ENCODE measurements at regions not wholly inside any gene's neighbourhood (a gene's known extent, or its start where the extent isn't known, plus 50 kb on each side); places are given as distances from the start of the nearest gene placed in this dataset.

GRCh38 chr22:48876951-48877350 lies 950.7 kb downstream of the BRD1 start:
- in situ Hi-C loops (cut with HindIII; ENCODE audit: low pct_unique_long_range_greater_than_20kb, low sequenced_read_pairs): no loop called here
- no TSS peak for BruUV-seq (replicated peaks)
- Histone ChIP-seq H3K4me1 (ENCODE audit: control insufficient read depth, insufficient read depth, low read length) (no peaks in the 10 kb centered on the region), H3K27me3 (ENCODE audit: control insufficient read depth, insufficient read depth, low read length) (peaks cover 8% of the 10 kb centered on the region; the same call in 1 of the 2 replicates), H3K36me3 (ENCODE audit: control insufficient read depth, insufficient read depth, low read length) (no peaks in the 10 kb centered on the region; the same call in 1 of the 2 replicates), H3K4me3 (ENCODE audit: low read depth in 2 of 2, low read length in 2 of 2) (no peak overlapping the region), H3K9me3 (ENCODE audit: control insufficient read depth, insufficient read depth, low read depth, low read length) (no peaks in the 10 kb centered on the region), H3K27ac (ENCODE audit: low read length) (no peak overlapping the region)
- ChIA-PET CTCF (no interaction called here), POLR2A (no interaction called here)
- DNase-seq (ENCODE audit: low read depth, low spot score) (no peak), ATAC-seq (no peak)
- TF ChIP-seq, protein P1, sequence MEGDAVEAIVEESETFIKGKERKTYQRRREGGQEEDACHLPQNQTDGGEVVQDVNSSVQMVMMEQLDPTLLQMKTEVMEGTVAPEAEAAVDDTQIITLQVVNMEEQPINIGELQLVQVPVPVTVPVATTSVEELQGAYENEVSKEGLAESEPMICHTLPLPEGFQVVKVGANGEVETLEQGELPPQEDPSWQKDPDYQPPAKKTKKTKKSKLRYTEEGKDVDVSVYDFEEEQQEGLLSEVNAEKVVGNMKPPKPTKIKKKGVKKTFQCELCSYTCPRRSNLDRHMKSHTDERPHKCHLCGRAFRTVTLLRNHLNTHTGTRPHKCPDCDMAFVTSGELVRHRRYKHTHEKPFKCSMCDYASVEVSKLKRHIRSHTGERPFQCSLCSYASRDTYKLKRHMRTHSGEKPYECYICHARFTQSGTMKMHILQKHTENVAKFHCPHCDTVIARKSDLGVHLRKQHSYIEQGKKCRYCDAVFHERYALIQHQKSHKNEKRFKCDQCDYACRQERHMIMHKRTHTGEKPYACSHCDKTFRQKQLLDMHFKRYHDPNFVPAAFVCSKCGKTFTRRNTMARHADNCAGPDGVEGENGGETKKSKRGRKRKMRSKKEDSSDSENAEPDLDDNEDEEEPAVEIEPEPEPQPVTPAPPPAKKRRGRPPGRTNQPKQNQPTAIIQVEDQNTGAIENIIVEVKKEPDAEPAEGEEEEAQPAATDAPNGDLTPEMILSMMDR (IDR thresholded peaks at IDR 0.05): no peak
- no peak for TF ChIP-seq REST (IDR thresholded peaks at IDR 0.05; ENCODE audit: insufficient read depth in 1 of 2, low read depth in 2 of 2, low read length in 1 of 2)
- no peak for TF ChIP-seq TCF7L2 (IDR thresholded peaks at IDR 0.05; ENCODE audit: low read depth, low read length)
- TF ChIP-seq POLR2AphosphoS5 (IDR thresholded peaks at IDR 0.05; ENCODE audit: low read depth, low read length): no peak
- no peak for TF ChIP-seq SIN3A (IDR thresholded peaks at IDR 0.05; ENCODE audit: borderline replicate concordance, insufficient read depth, low read depth, low read length)
- intact Hi-C loops (cut with micrococcal nuclease; ENCODE audit: unreplicated experiment): no loop called here

GRCh38 chr22:48874956-48875355 lies 952.7 kb downstream of the BRD1 start:
- no peaks in the 10 kb centered on the region for H3K9me3 ChIP-seq (ENCODE audit: control insufficient read depth, insufficient read depth, low read depth, low read length)
- H3K4me1 ChIP-seq (ENCODE audit: control insufficient read depth, insufficient read depth, low read length): no peaks in the 10 kb centered on the region
- no peak overlapping the region for H3K27ac ChIP-seq (ENCODE audit: low read length)
- no peak overlapping the region for H3K4me3 ChIP-seq (ENCODE audit: low read depth in 2 of 2, low read length in 2 of 2)
- peaks cover 8% of the 10 kb centered on the region; the same call in 1 of the 2 replicates for H3K27me3 ChIP-seq (ENCODE audit: control insufficient read depth, insufficient read depth, low read length)
- H3K36me3 ChIP-seq (ENCODE audit: control insufficient read depth, insufficient read depth, low read length): no peaks in the 10 kb centered on the region; the same call in 1 of the 2 replicates
- ChIA-PET CTCF (interaction anchor here (0.7 kb wide), 1 partner anchor 25 kb away, joined by 7 read pairs; no protein-coding TSS in a partner anchor), POLR2A (no interaction called here)
- TF ChIP-seq SIN3A (IDR thresholded peaks at IDR 0.05; ENCODE audit: borderline replicate concordance, insufficient read depth, low read depth, low read length) (no peak), TCF7L2 (IDR thresholded peaks at IDR 0.05; ENCODE audit: low read depth, low read length) (no peak), REST (IDR thresholded peaks at IDR 0.05; ENCODE audit: insufficient read depth in 1 of 2, low read depth in 2 of 2, low read length in 1 of 2) (no peak), POLR2AphosphoS5 (IDR thresholded peaks at IDR 0.05; ENCODE audit: low read depth, low read length) (no peak)
- TF ChIP-seq, protein P1 (IDR thresholded peaks at IDR 0.05): no peak
- BruUV-seq (replicated peaks): no TSS peak
- intact Hi-C loops (cut with micrococcal nuclease; ENCODE audit: unreplicated experiment) (no loop called here), in situ Hi-C loops (cut with HindIII; ENCODE audit: low pct_unique_long_range_greater_than_20kb, low sequenced_read_pairs) (no loop called here)
- ATAC-seq: no peak
- no peak for DNase-seq (ENCODE audit: low read depth, low spot score)

Measured in Panc1 (cell line).